HK-2 (cell line): ENCODE measurements at regions not wholly inside any gene's neighbourhood (a gene's known extent, or its start where the extent isn't known, plus 50 kb on each side); places are given as distances from the start of the nearest gene placed in this dataset.

ENCODE experiments used
- DNase-seq: peaks from one replicate; pipeline ENCODE4 v3.0.0-alpha.2; 2018; ENCODE audit not compliant: unreplicated experiment

DNA sequence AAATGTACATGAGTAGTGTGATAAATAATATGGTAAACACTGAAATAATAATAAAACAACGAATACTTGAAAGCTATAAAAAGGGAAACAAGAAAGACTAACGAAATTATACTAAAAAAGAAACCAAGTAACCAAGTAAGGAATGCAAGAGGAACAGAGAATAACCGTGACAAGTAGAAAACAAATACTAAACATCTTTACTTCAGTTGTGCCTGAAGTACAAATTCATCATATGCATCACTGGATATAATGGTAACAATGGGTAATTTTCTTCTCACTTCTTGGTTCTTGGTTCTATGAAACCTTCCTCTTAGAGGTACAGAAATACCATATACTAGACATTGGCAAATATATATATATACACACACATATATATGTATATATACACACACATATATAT, 1093.6 kb upstream of the B3GALT2 start:
- no peak for DNase-seq

DNA sequence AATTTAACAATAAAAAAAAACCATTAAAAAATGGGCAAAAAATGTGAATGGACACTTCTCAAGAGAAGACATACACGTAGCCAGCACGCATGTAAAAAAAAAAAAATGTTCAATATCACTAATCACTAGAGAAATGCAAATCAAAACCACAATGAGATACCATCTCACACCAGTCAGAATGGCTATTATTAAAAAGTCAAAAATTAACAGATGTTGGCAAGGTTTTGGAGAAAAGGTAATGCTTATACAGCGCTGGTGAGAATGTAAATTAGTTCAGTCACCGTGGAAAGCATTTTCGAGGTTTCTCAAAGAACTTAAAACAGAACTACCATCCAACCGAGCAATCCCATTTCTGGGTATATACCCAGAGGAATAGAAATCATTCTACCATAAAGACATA, 1091.5 kb upstream of the B3GALT2 start:
- no peak for DNase-seq

- no peak for DNase-seq
These were observed 1087.2 kb upstream of the B3GALT2 start for GRCh38 chr1:194273660-194274059.

- DNase-seq = no peak
These were observed 1082.4 kb upstream of the B3GALT2 start for GRCh38 chr1:194268839-194269238.

GRCh38 chr1:194267021-194267420, 1080.6 kb upstream of the B3GALT2 start:
- no peak for DNase-seq

DNA sequence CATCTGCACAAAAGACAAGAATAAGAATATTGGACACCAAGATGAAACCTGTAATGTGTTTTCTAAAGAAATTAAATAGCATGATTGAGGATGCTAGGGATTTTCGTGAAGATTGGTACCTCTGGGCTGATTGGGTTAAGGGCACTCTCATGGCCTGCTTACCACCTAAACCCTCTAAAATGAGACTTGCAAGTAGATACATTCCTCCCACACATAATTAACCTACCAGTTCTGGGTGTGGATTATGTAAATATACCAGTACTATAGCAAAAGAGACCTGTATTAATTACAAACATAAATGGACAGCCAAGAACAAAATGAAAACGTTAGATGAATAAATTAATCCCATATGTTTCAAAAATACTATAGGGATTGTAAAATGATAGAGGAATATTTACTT, 1069.6 kb upstream of the B3GALT2 start:
- DNase-seq = no peak

GRCh38 chr1:194252199-194252598, 1065.8 kb upstream of the B3GALT2 start:
- DNase-seq = no peak

DNA sequence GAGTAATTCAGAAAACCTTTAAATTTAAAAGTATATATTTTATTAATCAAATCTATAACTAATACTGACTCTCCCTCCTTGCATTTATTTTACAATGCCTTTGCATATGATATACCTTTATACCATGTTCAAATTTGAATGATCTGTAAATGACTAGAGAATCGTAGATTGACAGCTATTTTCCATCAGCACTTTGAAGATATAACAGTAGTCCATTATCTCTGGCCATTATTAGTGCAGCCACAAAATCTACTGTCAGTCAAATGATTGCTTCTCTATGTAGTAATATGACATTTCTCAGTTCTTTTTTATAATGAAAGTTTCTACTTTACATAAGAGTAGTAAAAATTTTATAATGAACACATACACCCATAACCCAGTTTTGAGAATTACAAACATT, 1054.8 kb upstream of the B3GALT2 start:
- DNase-seq = no peak

- DNase-seq = no peak
These were observed 1046.7 kb upstream of the B3GALT2 start for GRCh38 chr1:194233069-194233468.

DNA sequence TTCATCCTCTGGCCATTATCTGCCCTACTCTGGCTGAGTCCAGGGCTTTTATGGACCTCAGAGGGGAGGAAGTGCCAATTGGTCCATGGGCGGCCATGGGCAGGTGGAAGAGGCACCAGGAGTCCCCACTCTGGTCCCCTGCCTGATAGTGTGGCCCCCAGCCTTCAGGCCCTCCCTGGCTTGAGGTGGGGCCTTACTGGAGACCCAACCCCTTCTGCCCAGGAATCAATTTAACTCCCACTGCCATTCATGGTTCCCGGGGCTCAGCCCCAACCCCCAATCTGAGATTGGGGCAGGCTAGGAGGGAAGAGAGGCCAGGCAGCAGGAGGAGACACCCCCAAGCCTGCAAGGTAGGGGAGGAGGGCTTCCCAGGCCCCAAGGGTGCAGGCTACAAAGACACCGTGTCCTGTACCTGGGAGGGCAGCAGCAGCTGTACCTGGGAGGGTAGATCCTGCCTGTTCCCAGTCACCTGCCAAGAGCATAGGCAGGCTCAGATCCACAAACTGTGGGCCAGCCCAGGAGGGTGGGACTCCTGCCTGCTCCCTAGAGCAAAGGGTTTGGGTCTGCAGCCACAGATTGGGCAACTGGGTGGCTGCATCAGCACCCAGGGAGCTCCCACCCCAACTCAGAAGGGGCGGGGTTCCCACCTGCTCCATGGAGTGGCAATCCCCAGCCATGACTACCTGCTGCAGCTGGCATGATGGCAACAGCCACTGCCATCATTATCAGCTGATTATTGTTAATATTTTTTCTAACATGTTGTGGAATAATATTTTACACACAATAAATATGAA, 1044.1 kb upstream of the B3GALT2 start:
- no peak for DNase-seq

GRCh38 chr1:194228427-194228826, 1042.0 kb upstream of the B3GALT2 start:
- no peak for DNase-seq

DNA sequence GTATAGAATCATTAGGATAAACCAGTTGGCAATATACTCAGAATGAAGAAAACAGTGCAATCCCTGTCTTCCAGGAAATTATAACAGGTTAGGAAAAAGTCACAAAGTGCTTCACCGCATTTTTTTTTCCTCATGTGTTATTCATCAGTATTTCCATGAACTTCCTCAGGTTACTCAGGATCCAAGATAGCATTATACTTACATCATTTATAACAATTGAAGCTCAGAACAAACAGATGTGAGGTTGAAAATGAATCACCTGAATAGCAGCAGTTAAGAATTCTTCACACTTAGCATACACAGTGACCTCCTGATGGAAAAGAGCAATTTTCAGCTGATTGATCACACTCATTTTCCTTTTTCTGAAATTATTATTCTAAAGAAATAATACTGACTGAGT, 1040.7 kb upstream of the B3GALT2 start:
- no peak for DNase-seq

DNA sequence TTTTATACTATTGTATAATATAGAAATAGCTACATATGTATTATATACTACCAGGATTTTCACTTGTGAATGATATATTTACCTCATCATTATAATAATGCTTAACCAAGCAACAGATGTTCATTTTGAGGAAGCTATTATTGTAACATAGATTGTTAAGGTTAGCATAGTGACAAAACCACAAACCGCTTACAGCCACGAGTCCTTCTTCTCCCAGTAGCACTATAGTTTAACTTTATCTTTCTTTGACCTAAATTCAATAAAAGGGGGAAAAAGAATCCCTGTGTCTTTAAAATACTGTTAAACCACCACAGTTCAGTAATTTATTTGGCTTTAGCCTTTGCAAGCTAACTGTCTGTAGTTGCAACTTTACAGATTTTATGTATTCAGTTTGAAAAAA, 1039.4 kb upstream of the B3GALT2 start:
- DNase-seq = no peak

DNA sequence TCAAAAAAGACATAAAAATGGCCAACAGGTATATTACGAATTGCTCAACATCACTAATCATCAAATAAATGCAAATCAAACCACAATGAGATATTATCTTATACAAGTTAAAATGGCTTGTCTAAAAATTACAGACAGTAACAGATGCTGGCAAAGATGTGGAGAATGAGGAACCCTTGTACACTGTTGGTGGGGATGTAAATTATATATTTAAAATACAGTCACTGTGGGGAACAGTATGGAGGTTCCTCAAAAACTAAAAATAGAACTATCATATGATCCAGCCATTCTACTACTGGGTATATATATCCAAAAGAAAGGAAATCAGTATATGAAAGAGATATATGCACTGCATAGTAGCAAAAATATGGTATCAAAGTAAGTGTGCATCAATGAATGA, 1037.2 kb upstream of the B3GALT2 start:
- DNase-seq = no peak

DNA sequence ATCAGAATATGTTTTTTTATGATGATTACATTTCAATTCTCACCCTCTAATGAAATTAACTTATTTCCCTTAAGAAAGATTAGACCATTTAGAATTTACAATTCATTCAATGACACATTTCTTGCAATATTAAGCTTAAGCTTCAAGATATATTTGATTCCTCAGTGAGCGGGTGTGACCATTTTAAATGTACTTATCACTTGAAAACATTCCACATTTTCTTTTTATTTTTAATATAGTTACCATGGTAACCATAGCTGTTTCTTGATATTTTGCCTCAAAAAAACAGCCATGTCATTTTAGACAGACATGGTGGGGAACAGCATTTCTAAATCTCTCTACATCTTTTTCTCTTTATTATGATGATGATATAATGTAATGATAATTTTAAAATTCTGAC, 1029.0 kb upstream of the B3GALT2 start:
- no peak for DNase-seq

- DNase-seq = no peak
These were observed 1028.3 kb upstream of the B3GALT2 start for GRCh38 chr1:194214735-194215134.

GRCh38 chr1:194209920-194210319, 1023.5 kb upstream of the B3GALT2 start:
- no peak for DNase-seq

DNA sequence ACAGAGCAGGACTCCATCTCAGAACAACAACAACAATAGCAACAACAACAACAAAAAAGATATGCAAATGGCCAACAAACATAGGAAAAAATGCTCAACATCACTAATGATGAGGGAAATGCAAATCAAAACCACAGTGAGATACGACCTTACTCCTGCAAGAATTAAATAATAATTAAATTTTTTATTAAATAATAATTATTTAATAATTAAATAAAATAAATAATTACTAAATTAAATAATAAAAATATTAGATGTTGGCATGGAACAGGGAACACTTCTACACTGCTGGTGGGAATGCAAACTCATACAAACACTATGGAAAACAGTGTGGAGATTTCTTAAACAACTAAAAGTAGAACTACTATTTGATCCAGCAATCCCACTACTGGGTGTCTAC, 1022.3 kb upstream of the B3GALT2 start:
- no peak for DNase-seq

DNA sequence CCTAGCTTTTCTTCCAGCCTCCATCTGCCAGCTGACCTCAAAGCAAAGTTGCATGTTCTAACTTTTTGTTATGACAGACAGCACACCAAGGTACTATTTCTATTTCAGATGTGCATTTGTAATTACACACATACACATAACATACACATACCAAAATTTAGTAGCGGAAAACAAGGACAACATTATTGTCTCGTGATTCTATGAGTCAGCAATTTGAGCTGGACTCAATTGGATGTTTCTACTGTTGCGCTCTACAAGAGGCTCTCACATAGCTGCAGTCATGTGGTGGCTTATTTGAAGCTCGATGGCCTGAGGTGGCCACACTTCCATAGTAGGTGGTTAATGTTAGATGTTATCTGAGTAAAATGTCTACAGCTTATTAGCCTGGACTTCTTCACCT, 1010.1 kb upstream of the B3GALT2 start:
- no peak for DNase-seq

GRCh38 chr1:194194724-194195123, 1008.3 kb upstream of the B3GALT2 start:
- DNase-seq = no peak

GRCh38 chr1:194184974-194185373, 998.6 kb upstream of the B3GALT2 start:
- no peak for DNase-seq

GRCh38 chr1:194184425-194184824, 998.0 kb upstream of the B3GALT2 start:
- no peak for DNase-seq

- DNase-seq = no peak
These were observed 995.4 kb upstream of the B3GALT2 start for GRCh38 chr1:194181845-194182244.

GRCh38 chr1:194176212-194176611, 989.8 kb upstream of the B3GALT2 start:
- no peak for DNase-seq
